H1 (cell line): ENCODE measurements at regions not wholly inside any gene's neighbourhood (a gene's known extent, or its start where the extent isn't known, plus 50 kb on each side); places are given as distances from the start of the nearest gene placed in this dataset.

ENCODE experiments used
- CTCF ChIA-PET: fragments of 300-600 bp; sonication (Branson Sonifier 250); formaldehyde crosslinking; loops from one replicate; lab custom pipeline; 2021; ENCODE audit not compliant: partially characterized antibody; lab: Charles Lee
- POLR2A ChIA-PET: fragments of 300-600 bp; sonication (Branson Sonifier 250); formaldehyde crosslinking; loops from one replicate; lab custom pipeline; 2021; ENCODE audit warnings: inconsistent platforms; ENCODE audit not compliant: partially characterized antibody; lab: Charles Lee
- DNase-seq, 2 experiments: peaks; one replicate each; pipeline versions ENCODE4 v3.0.0 to v3.0.0-alpha.2; 2010 to 2022; ENCODE audit warnings: low spot score in 2 of 2, low read depth in 1 of 2, mixed read lengths in 1 of 2
- FAIRE-seq: peaks from 2 replicates; lab custom pipeline; 2011; peaks lifted over from hg19 to GRCh38; lab: Jason Lieb, UNC
- H2AFZ ChIP-seq: 2 replicates; pipeline ENCODE4 v1.8.1; 2012; ENCODE audit warnings: low read length, inconsistent platforms
- H2AK5ac ChIP-seq: 2 replicates; pipeline ENCODE4 v1.6.1; 2013; ENCODE audit warnings: low read depth, low read length
- H2BK120ac ChIP-seq: replicated peaks from 2 replicates; pipeline ENCODE3; 2013; ENCODE audit warnings: low read depth, low read length, inconsistent platforms
- H2BK12ac ChIP-seq: 2 replicates; pipeline ENCODE4 v1.6.1; 2013; ENCODE audit warnings: low read depth, low read length
- H2BK15ac ChIP-seq: 2 replicates; pipeline ENCODE4 v1.6.1; 2013; ENCODE audit warnings: low read length
- H2BK20ac ChIP-seq: 2 replicates; pipeline ENCODE4 v1.6.1; 2013; ENCODE audit warnings: low read length
- H2BK5ac ChIP-seq: 2 replicates; pipeline ENCODE4 v1.6.1; 2013; ENCODE audit warnings: low read depth, low read length
- H3K14ac ChIP-seq: 2 replicates; pipeline ENCODE4 v1.6.1; 2013; ENCODE audit warnings: inconsistent platforms; ENCODE audit not compliant: insufficient read length
- H3K18ac ChIP-seq: 2 replicates; pipeline ENCODE4 v1.6.1; 2013; ENCODE audit warnings: low read length; ENCODE audit errors: extremely low read depth
- H3K23ac ChIP-seq: 2 replicates; pipeline ENCODE4 v1.6.1; 2013; ENCODE audit warnings: inconsistent platforms; ENCODE audit not compliant: insufficient read length
- H3K23me2 ChIP-seq: 2 replicates; pipeline ENCODE4 v1.6.1; 2013; ENCODE audit warnings: low read depth, low read length
- H3K27ac ChIP-seq: 2 replicates; pipeline ENCODE4 v1.6.1; 2011; ENCODE audit warnings: low read depth, low read length, inconsistent platforms
- H3K27me3 ChIP-seq, 4 experiments: replicated peaks in 1 of 4; 1 replicate in 1 of 4; 2 replicates in 3 of 4; pipeline versions ENCODE4 v1.6.1 to v1.8.1; 2011 to 2013; ENCODE audit warnings: low read length in 3 of 4, mild to moderate bottlenecking in 3 of 4, inconsistent platforms in 2 of 4, mixed read lengths in 2 of 4, moderate library complexity in 1 of 4; ENCODE audit not compliant: control insufficient read depth in 3 of 4, insufficient read depth in 3 of 4; ENCODE audit errors: extremely low read depth in 1 of 4
- H3K36me3 ChIP-seq, 4 experiments: 2 replicates each; pipeline versions ENCODE4 v1.6.1 to v1.8.1; 2011 to 2013; ENCODE audit warnings: mild to moderate bottlenecking in 4 of 4, low read length in 3 of 4, moderate library complexity in 2 of 4, control low read depth in 1 of 4, inconsistent platforms in 1 of 4; ENCODE audit not compliant: insufficient read depth in 4 of 4, control insufficient read depth in 2 of 4
- H3K4ac ChIP-seq: replicated peaks from 2 replicates; pipeline ENCODE3; 2013; ENCODE audit warnings: low read length, low read depth, mixed read lengths, inconsistent platforms; ENCODE audit not compliant: insufficient read length
- H3K4me1 ChIP-seq, 4 experiments: replicated peaks in 1 of 4; 1 replicate in 1 of 4; 2 replicates in 3 of 4; pipeline versions ENCODE4 v1.6.1 to v1.8.1; 2011 to 2013; ENCODE audit warnings: low read length in 3 of 4, inconsistent platforms in 2 of 4, mixed read lengths in 1 of 4; ENCODE audit not compliant: insufficient read depth in 4 of 4, control insufficient read depth in 3 of 4
- H3K4me2 ChIP-seq, 2 experiments: 2 replicates each; pipeline versions ENCODE4 v1.6.1 to v1.8.1; 2011 to 2013; ENCODE audit warnings: low read depth in 2 of 2, low read length in 2 of 2, control low read depth in 1 of 2, inconsistent platforms in 1 of 2, mild to moderate bottlenecking in 1 of 2; ENCODE audit not compliant: insufficient read depth in 1 of 2
- H3K4me3 ChIP-seq, 4 experiments: fragments of 200-600, 300-600 bp in 1 of 4; sonication (generic), shearing (Covaris generic), sonication (Bioruptor Twin) in 1 of 4; 2 replicates each; pipeline versions ENCODE4 v1.5.1 to v1.8.1; 2011 to 2016; ENCODE audit warnings: low read length in 4 of 4, low read depth in 3 of 4, control low read depth in 2 of 4, inconsistent platforms in 2 of 4, mild to moderate bottlenecking in 2 of 4, mixed read lengths in 1 of 4, moderate library complexity in 1 of 4; ENCODE audit not compliant: insufficient read depth in 2 of 4; ENCODE audit errors: extremely low read depth in 1 of 4
- H3K56ac ChIP-seq: replicated peaks from 2 replicates; pipeline ENCODE3; 2013; ENCODE audit warnings: low read depth, mild to moderate bottlenecking, mixed read lengths, low read length, inconsistent platforms; ENCODE audit not compliant: insufficient read length
- H3K79me1 ChIP-seq: 2 replicates; pipeline ENCODE4 v1.6.1; 2013; ENCODE audit warnings: low read depth, low read length, control low read depth
- H3K79me2 ChIP-seq, 2 experiments: 2 replicates each; pipeline versions ENCODE4 v1.6.1 to v1.8.1; 2012 to 2013; ENCODE audit warnings: low read length in 2 of 2, mild to moderate bottlenecking in 2 of 2, inconsistent platforms in 1 of 2; ENCODE audit not compliant: insufficient read depth in 2 of 2, control insufficient read depth in 1 of 2
- H3K9ac ChIP-seq, 4 experiments: replicated peaks in 1 of 4; 1 replicate in 1 of 4; 2 replicates in 3 of 4; pipeline versions ENCODE4 v1.6.1 to v1.8.1; 2011 to 2013; ENCODE audit warnings: low read depth in 3 of 4, low read length in 3 of 4, control low read depth in 2 of 4, mild to moderate bottlenecking in 2 of 4, moderate library complexity in 2 of 4, inconsistent platforms in 1 of 4; ENCODE audit errors: extremely low read depth in 1 of 4
- H3K9me3 ChIP-seq, 2 experiments: 2 replicates each; pipeline versions ENCODE4 v1.6.1 to v1.8.1; 2012 to 2013; ENCODE audit warnings: mild to moderate bottlenecking in 2 of 2, moderate library complexity in 2 of 2, control low read depth in 1 of 2, inconsistent platforms in 1 of 2, low read depth in 1 of 2, low read length in 1 of 2, mixed read lengths in 1 of 2; ENCODE audit not compliant: insufficient read depth in 2 of 2
- H4K20me1 ChIP-seq, 2 experiments: replicated peaks in 1 of 2; 2 replicates each; pipeline versions ENCODE3 to v1.8.1; 2011 to 2013; ENCODE audit warnings: inconsistent platforms in 2 of 2, low read length in 2 of 2, mild to moderate bottlenecking in 1 of 2; ENCODE audit not compliant: insufficient read depth in 2 of 2, control insufficient read depth in 1 of 2
- H4K5ac ChIP-seq: 2 replicates; pipeline ENCODE4 v1.6.1; 2013; ENCODE audit warnings: low read length, low read depth, mixed read lengths, inconsistent platforms; ENCODE audit not compliant: insufficient read length
- H4K8ac ChIP-seq: 2 replicates; pipeline ENCODE4 v1.8.0; 2013; ENCODE audit warnings: mild to moderate bottlenecking, moderate library complexity, low read length, inconsistent platforms; ENCODE audit not compliant: insufficient read depth; ENCODE audit errors: extremely low read depth
- H4K91ac ChIP-seq: replicated peaks from 2 replicates; pipeline ENCODE3; 2013; ENCODE audit warnings: low read length, mixed read lengths, inconsistent platforms; ENCODE audit not compliant: insufficient read length
- ASH2L ChIP-seq: fragments of 200-600, 300-600 bp; sonication (generic); IDR thresholded peaks from one replicate; pipeline ENCODE4 v1.7.1; 2017; ENCODE audit warnings: low read length
- EZH2 ChIP-seq: fragments of 200-600 bp; sonication (generic); IDR thresholded peaks from 2 replicates; pipeline ENCODE4 v1.7.1; 2012; ENCODE audit warnings: low read depth, mild to moderate bottlenecking, moderate library complexity, low read length, inconsistent platforms; ENCODE audit not compliant: severe bottlenecking
- HDAC6 ChIP-seq: IDR thresholded peaks from one replicate; pipeline ENCODE4 v1.7.1; 2012; ENCODE audit warnings: low read depth, mild to moderate bottlenecking, inconsistent platforms, low read length, moderate library complexity
- JUN ChIP-seq: IDR thresholded peaks from 2 replicates; pipeline ENCODE4 v1.6.1; 2011; ENCODE audit warnings: low read depth, mild to moderate bottlenecking, improper control_type of control experiment, low read length
- KDM4A ChIP-seq: IDR thresholded peaks from one replicate; pipeline ENCODE4 v1.7.1; 2012; ENCODE audit warnings: low read depth, mild to moderate bottlenecking, moderate library complexity, low read length, inconsistent platforms; ENCODE audit not compliant: severe bottlenecking
- KDM5A ChIP-seq: fragments of 200-600 bp; IDR thresholded peaks from 2 replicates; pipeline ENCODE4 v1.7.1; 2012; ENCODE audit warnings: mild to moderate bottlenecking, low read length, inconsistent platforms, mixed read lengths
- RAD21 ChIP-seq, 2 experiments: IDR thresholded peaks in 1 of 2; conservative IDR thresholded peaks in 1 of 2; 2 replicates each; pipeline ENCODE4 v1.6.1; 2011; ENCODE audit warnings: low read depth in 2 of 2, low read length in 2 of 2, improper control_type of control experiment in 1 of 2, inconsistent platforms in 1 of 2, mild to moderate bottlenecking in 1 of 2, moderate library complexity in 1 of 2
- RFX5 ChIP-seq: IDR thresholded peaks from 2 replicates; pipeline ENCODE4 v1.6.1; 2011; ENCODE audit warnings: low read depth, low read length, improper control_type of control experiment, borderline replicate concordance
- SIX5 ChIP-seq: IDR thresholded peaks from 2 replicates; pipeline ENCODE4 v1.6.1; 2011; ENCODE audit warnings: mild to moderate bottlenecking, low read depth, low read length
- SP1 ChIP-seq: IDR thresholded peaks from 2 replicates; pipeline ENCODE4 v1.6.1; 2011; ENCODE audit warnings: low read depth, low read length
- TAF7 ChIP-seq: optimal IDR thresholded peaks from 2 replicates; pipeline ENCODE3; 2011; ENCODE audit warnings: low read depth, mild to moderate bottlenecking, inconsistent platforms, low read length, moderate library complexity, borderline replicate concordance
- TCF12 ChIP-seq: IDR thresholded peaks from 2 replicates; pipeline ENCODE4 v1.6.1; 2011; ENCODE audit warnings: low read depth, mild to moderate bottlenecking, low read length
- ZNF274 ChIP-seq: IDR thresholded peaks from 2 replicates; pipeline ENCODE4 v1.7.0; 2012; ENCODE audit warnings: low read length, borderline replicate concordance; ENCODE audit errors: extremely low read depth
- WGBS, 2 experiments: shearing (Covaris generic) in 1 of 2; methylation state at CpG; one replicate each; pipeline versions ENCODE4 v1.1.6 to v1.1.7; 2013 to 2015; ENCODE audit warnings: low lambda C conversion rate in 2 of 2, mixed read lengths in 2 of 2, inconsistent platforms in 1 of 2, low coverage in 1 of 2, missing lambda C conversion rate in 1 of 2; ENCODE audit not compliant: insufficient replicate concordance in 2 of 2, insufficient coverage in 1 of 2, insufficient read length in 1 of 2; ENCODE audit errors: extremely low coverage in 1 of 2, missing lambda C conversion rate in 1 of 2; 5-methylcytosine and 5-hydroxymethylcytosine counted together

- Histone ChIP-seq H3K27ac (no peak overlapping the region), H3K56ac (no peak overlapping the region), H2BK20ac (no peak overlapping the region), H3K4me2 (no peak overlapping the region), H2BK120ac (no peak overlapping the region), H4K5ac (no peak overlapping the region), H3K4me1 (no peaks in the 10 kb centered on the region), H3K36me3 (no peaks in the 10 kb centered on the region), H3K23me2 (no peaks in the 10 kb centered on the region), H3K27me3 (no peaks in the 10 kb centered on the region), H3K23ac (no peak overlapping the region), H3K4ac (no peak overlapping the region), H4K8ac (no peak overlapping the region), H3K79me2 (no peaks in the 10 kb centered on the region), H2AFZ (peak overlapping the region; percentile 70; the same call in 1 of the 2 replicates), H3K9me3 (no peaks in the 10 kb centered on the region), H2BK5ac (no peak overlapping the region), H3K4me3 (no peak overlapping the region), H4K20me1 (no peaks in the 10 kb centered on the region), H3K14ac (no peak overlapping the region), H2AK5ac (no peak overlapping the region), H4K91ac (no peak overlapping the region), H2BK12ac (no peak overlapping the region), H2BK15ac (no peak overlapping the region), H3K9ac (no peak overlapping the region), H3K79me1 (no peaks in the 10 kb centered on the region), H3K18ac (no peak overlapping the region)
- ChIA-PET POLR2A (no interaction called here), CTCF (interaction anchor here (0.6 to 1.3 kb wide), 2 partner anchors 9 to 24 kb away, joined by 3 read pairs; no protein-coding TSS in a partner anchor)
- no peak for DNase-seq
- FAIRE-seq, result no peak
- TF ChIP-seq EZH2, result no peak
- no peak for TF ChIP-seq ASH2L
- TF ChIP-seq KDM4A, result no peak
- no peak for TF ChIP-seq TAF7
- TF ChIP-seq RFX5, result no peak
- no peak for TF ChIP-seq TCF12
- TF ChIP-seq RAD21 (IDR thresholded peaks at IDR 0.05 in 1 of 2, conservative IDR thresholded peaks at IDR 0.05 in 1 of 2; ENCODE audit: low read depth in 2 of 2, low read length in 2 of 2), result no peak
- no peak for TF ChIP-seq JUN
- TF ChIP-seq ZNF274, result no peak
- no peak for TF ChIP-seq HDAC6
- TF ChIP-seq KDM5A, result no peak
- no peak for TF ChIP-seq SP1
- no peak for TF ChIP-seq SIX5
- WGBS, 2 experiments, result 88% methylated on average over 2 of the region's 2 CpGs; no CpG with 5 or more reads in 1 of the 2 experiments
These were observed 539.1 kb downstream of the SI start for GRCh38 chr3:164539215-164539614.
